Stimulated activated CD4-positive, alpha-beta T cell treated with anti-CD3 and anti-CD28 coated beads, Interleukin-15, amount 100 ng/mL, for 48 hours (primary cell): ENCODE measurements at regions not wholly inside any gene's neighbourhood (a gene's known extent, or its start where the extent isn't known, plus 50 kb on each side); places are given as distances from the start of the nearest gene placed in this dataset.
A peak's percentile ranks its signal among the peaks of the same experiment; 100 is the strongest.

ENCODE experiments used
- DNase-seq, 2 donors: peaks; one replicate each; pipeline ENCODE4 v3.0.0-alpha.2; 2020; ENCODE audit warnings: low read depth in 2 of 2

GRCh38 chr21:43364261-43364510 is 62.7 kb downstream of the SIK1 start:
- no peak for DNase-seq

- DNase-seq: no peak
Observed at GRCh38 chr21:43363506-43364260, 63.2 kb downstream of the SIK1 start.

GRCh38 chr21:43362915-43363314 is 64.0 kb downstream of the SIK1 start:
- DNase-seq: no peak

- DNase-seq: peak; percentile 48 to 61
Observed at GRCh38 chr21:43362321-43362791, 64.6 kb downstream of the SIK1 start.

GRCh38 chr21:43361493-43362296 is 65.2 kb downstream of the SIK1 start:
- DNase-seq: no peak

- DNase-seq: no peak
Observed at GRCh38 chr21:43361127-43361492, 65.8 kb downstream of the SIK1 start.

GRCh38 chr21:43360441-43361126 is 66.3 kb downstream of the SIK1 start:
- DNase-seq: no peak

- DNase-seq: no peak
Observed at GRCh38 chr21:43358940-43359822, 67.8 kb downstream of the SIK1 start.

GRCh38 chr21:43357715-43358430 is 69.1 kb downstream of the SIK1 start:
- no peak for DNase-seq

- no peak for DNase-seq
Observed at GRCh38 chr21:43355925-43356289, 71.0 kb downstream of the SIK1 start.

- no peak for DNase-seq
Observed at GRCh38 chr21:43355266-43355924, 71.5 kb downstream of the SIK1 start.

- no peak for DNase-seq
Observed at GRCh38 chr21:43354666-43355065, 72.3 kb downstream of the SIK1 start.

GRCh38 chr21:43354026-43354420 is 72.9 kb downstream of the SIK1 start:
- no peak for DNase-seq

- no peak for DNase-seq
Observed at GRCh38 chr21:43353282-43354025, 73.5 kb downstream of the SIK1 start.

GRCh38 chr21:43352568-43353281 is 74.2 kb downstream of the SIK1 start:
- DNase-seq: no peak

- DNase-seq: no peak
Observed at GRCh38 chr21:43352154-43352537, 74.8 kb downstream of the SIK1 start.

GRCh38 chr21:43351501-43352153 is 75.3 kb downstream of the SIK1 start:
- no peak for DNase-seq

- DNase-seq: no peak
Observed at GRCh38 chr21:43349644-43350043, 77.3 kb downstream of the SIK1 start.

GRCh38 chr21:43348801-43349261 is 78.1 kb downstream of the SIK1 start:
- DNase-seq: no peak
